Breast epithelium (tissue), 4 donors: ENCODE measurements at regions not wholly inside any gene's neighbourhood (a gene's known extent, or its start where the extent isn't known, plus 50 kb on each side); places are given as distances from the start of the nearest gene placed in this dataset.

Experiments used
- DNase-seq, 2 donors: peaks; one replicate each; pipeline ENCODE4 v3.0.0-alpha.2; 2019; ENCODE audit warnings: low spot score in 2 of 2
- H3K27ac ChIP-seq, 2 donors: fragments of 200-600 bp; sonication (generic) in 1 of 2; one replicate each; pipeline ENCODE4 v1.5.1; 2016 to 2019; ENCODE audit warnings: mild to moderate bottlenecking in 1 of 2
- H3K27me3 ChIP-seq, 2 donors: fragments of 200-600 bp; sonication (generic) in 1 of 2; one replicate each; pipeline versions ENCODE4 v1.5.1 to v1.6.0; 2017 to 2019; ENCODE audit warnings: control low read depth in 1 of 2, mild to moderate bottlenecking in 1 of 2
- H3K36me3 ChIP-seq: fragments of 200-600 bp; one replicate; pipeline ENCODE4 v1.5.1; 2019
- H3K4me1 ChIP-seq, 2 donors: fragments of 200-600 bp; sonication (generic); one replicate each; pipeline ENCODE4 v1.5.1; 2016 to 2019; ENCODE audit warnings: control low read depth in 1 of 2
- H3K4me3 ChIP-seq, 3 donors: fragments of 200-600 bp; sonication (generic); 1 replicate in 2 of 3; 2 replicates in 1 of 3; pipeline ENCODE4 v1.5.1; 2016 to 2019; ENCODE audit warnings: mild to moderate bottlenecking in 3 of 3, moderate library complexity in 2 of 3
- H3K9me3 ChIP-seq, 2 donors: fragments of 200-600 bp; sonication (generic) in 1 of 2; one replicate each; pipeline ENCODE4 v1.5.1; 2016 to 2019; ENCODE audit warnings: control low read depth in 1 of 2
- CTCF ChIP-seq, 3 donors: fragments of 450-650 bp; IDR thresholded peaks; one replicate each; pipeline ENCODE4 v1.5.1; 2016 to 2017; ENCODE audit warnings: antibody characterized with exemption in 3 of 3, mild to moderate bottlenecking in 3 of 3, moderate library complexity in 3 of 3
- POLR2A ChIP-seq: fragments of 450-650 bp; IDR thresholded peaks from one replicate; pipeline ENCODE4 v1.6.1; 2016; ENCODE audit warnings: antibody characterized with exemption, mild to moderate bottlenecking, moderate library complexity
- POLR2AphosphoS5 ChIP-seq, 3 donors: sonication (generic); formaldehyde crosslinking; IDR thresholded peaks; one replicate each; pipeline ENCODE4 v1.6.1; 2017; ENCODE audit warnings: antibody characterized with exemption in 3 of 3
- intact Hi-C: fragments of 100-400 bp; cut with DNase I; formaldehyde crosslinking; loops from one replicate; pipeline ENCODE4 v1.15.1; 2023; ENCODE audit warnings: low total_unique reads

- H3K4me3 ChIP-seq, result no peak overlapping the region
- DNase-seq, result no peak
- H3K36me3 ChIP-seq, result no peaks in the 10 kb centered on the region
- no peaks in the 10 kb centered on the region for H3K27me3 ChIP-seq
- H3K4me1 ChIP-seq, result no peaks in the 10 kb centered on the region
- intact Hi-C loops, result no loop called here
- peaks cover 0 to 5% of the 10 kb centered on the region in 2 donors for H3K9me3 ChIP-seq
- TF ChIP-seq CTCF (IDR thresholded peaks at IDR 0.05), result no peak
- no peak for TF ChIP-seq POLR2A
- no peak overlapping the region for H3K27ac ChIP-seq
Observed at GRCh38 chr5:152329761-152330283, 75.3 kb downstream of the NMUR2 start.

- no peaks in the 10 kb centered on the region for H3K4me1 ChIP-seq
- peaks cover 0 to 11% of the 10 kb centered on the region in 2 donors for H3K9me3 ChIP-seq
- H3K4me3 ChIP-seq, result no peak overlapping the region
- no peaks in the 10 kb centered on the region for H3K27me3 ChIP-seq
- no peak for DNase-seq
- TF ChIP-seq POLR2AphosphoS5 (IDR thresholded peaks at IDR 0.05), result no peak
- TF ChIP-seq POLR2A, result no peak
- TF ChIP-seq CTCF (IDR thresholded peaks at IDR 0.05), result no peak
- intact Hi-C loops, result no loop called here
- no peak overlapping the region for H3K27ac ChIP-seq
- H3K36me3 ChIP-seq, result no peaks in the 10 kb centered on the region
Observed at GRCh38 chr5:152329207-152329606, 75.9 kb downstream of the NMUR2 start.

- Histone ChIP-seq H3K4me3 (no peak overlapping the region), H3K27me3 (no peaks in the 10 kb centered on the region), H3K36me3 (no peaks in the 10 kb centered on the region), H3K4me1 (no peaks in the 10 kb centered on the region), H3K27ac (no peak overlapping the region), H3K9me3 (no peaks in the 10 kb centered on the region)
- no peak for DNase-seq
- no peak for TF ChIP-seq POLR2A
- intact Hi-C loops, result no loop called here
Observed at GRCh38 chr5:152315942-152316341, 89.1 kb downstream of the NMUR2 start.

- Histone ChIP-seq H3K27ac (no peak overlapping the region), H3K27me3 (no peaks in the 10 kb centered on the region), H3K4me1 (no peaks in the 10 kb centered on the region), H3K9me3 (no peaks in the 10 kb centered on the region), H3K36me3 (no peaks in the 10 kb centered on the region), H3K4me3 (no peak overlapping the region)
- TF ChIP-seq CTCF (IDR thresholded peaks at IDR 0.05), result no peak
- TF ChIP-seq POLR2A, result no peak
- no peak for TF ChIP-seq POLR2AphosphoS5 (IDR thresholded peaks at IDR 0.05)
- no peak for DNase-seq
- intact Hi-C loops, result no loop called here
Observed at GRCh38 chr5:152314196-152314829, 90.8 kb downstream of the NMUR2 start.

- intact Hi-C loops, result no loop called here
- Histone ChIP-seq H3K4me1 (no peaks in the 10 kb centered on the region), H3K27ac (no peak overlapping the region), H3K9me3 (no peaks in the 10 kb centered on the region), H3K36me3 (no peaks in the 10 kb centered on the region), H3K27me3 (no peaks in the 10 kb centered on the region), H3K4me3 (no peak overlapping the region)
- no peak for TF ChIP-seq POLR2AphosphoS5 (IDR thresholded peaks at IDR 0.05)
- no peak for TF ChIP-seq CTCF (IDR thresholded peaks at IDR 0.05)
- TF ChIP-seq POLR2A, result no peak
- no peak for DNase-seq
Observed at GRCh38 chr5:152309926-152310450, 95.1 kb downstream of the NMUR2 start.
